ENCODE measurements at regions not wholly inside any gene's neighbourhood (a gene's known extent, or its start where the extent isn't known, plus 50 kb on each side); places are given as distances from the start of the nearest gene placed in this dataset.

DNA sequence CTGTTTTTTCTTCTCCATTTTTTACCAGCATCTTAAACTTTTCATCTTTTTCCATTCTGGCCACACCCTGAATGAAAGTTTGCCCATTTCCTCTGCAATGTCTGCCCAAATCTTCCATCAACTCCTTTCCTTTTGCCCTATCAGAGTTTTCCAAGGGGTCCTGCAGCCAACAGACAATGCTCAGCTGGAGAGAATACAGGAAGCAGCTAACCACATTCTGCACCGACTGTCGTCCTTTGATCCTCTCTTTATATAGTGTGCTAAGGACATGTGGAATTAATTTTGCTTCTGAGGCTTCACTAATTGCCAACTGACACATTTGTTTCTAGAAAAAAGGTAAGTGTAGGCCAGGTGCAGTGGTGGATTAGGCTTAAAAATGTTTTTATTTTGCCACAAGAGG lies 50.5 kb upstream of the DLX2 start:
- no peak for DNase-seq

DNA sequence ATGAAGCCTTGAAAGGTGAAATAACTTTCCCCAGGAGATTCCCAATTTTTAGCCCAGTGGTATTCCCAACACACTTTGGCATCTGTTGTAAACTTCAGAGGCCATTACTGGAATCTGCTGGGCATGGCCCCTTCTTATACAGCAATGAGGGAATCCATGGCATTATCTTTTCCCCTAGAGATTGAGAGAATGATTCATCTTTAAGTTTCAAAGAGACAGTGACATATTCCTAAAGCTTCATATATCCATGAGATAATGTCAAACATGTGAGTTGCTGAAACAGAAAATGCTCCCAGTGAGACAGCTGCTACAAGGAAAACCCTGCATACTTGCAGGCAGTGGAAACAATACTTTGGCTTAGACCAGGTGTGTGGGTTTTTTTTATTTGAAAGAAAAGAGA lies 51.1 kb upstream of the DLX2 start:
- DNase-seq = no peak

DNA sequence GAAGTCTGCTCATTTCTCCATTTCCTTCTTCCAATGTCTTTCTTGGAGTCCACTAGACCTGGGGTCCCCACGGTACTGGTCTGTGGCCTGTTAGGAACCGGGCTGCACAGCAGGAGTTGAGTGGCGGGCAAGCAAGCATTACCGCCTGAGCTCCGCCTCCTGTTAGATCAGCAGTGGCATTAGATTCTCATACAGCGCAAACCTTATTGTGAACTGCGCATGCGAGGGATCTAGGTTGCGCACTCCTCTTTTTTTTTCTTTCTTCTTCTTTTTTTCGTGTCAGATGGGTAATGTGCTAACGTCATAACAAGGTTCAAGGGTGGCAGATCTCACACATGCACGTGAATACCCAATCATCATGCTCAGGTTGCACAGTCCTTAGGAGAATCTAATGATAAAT lies 53.1 kb upstream of the DLX2 start:
- DNase-seq = no peak

DNA sequence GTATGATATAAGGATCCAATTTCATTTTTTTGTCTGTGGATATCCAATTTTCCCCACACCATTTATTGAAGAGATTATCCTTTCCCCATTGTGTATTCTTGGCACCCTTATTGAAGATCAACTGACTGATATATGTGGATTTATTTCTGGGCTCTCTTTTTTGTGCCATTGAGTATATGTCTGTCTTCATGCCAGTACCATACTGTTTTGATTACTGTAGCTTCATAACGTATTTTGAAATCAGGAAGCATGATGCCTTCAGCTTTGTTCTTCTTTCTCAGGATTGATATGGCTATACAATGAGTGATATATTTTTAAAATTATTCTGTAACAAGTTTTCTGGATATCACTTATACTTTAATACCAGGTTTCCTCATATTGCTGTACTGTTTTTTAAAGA lies 58.1 kb upstream of the DLX2 start:
- no peak for DNase-seq

DNA sequence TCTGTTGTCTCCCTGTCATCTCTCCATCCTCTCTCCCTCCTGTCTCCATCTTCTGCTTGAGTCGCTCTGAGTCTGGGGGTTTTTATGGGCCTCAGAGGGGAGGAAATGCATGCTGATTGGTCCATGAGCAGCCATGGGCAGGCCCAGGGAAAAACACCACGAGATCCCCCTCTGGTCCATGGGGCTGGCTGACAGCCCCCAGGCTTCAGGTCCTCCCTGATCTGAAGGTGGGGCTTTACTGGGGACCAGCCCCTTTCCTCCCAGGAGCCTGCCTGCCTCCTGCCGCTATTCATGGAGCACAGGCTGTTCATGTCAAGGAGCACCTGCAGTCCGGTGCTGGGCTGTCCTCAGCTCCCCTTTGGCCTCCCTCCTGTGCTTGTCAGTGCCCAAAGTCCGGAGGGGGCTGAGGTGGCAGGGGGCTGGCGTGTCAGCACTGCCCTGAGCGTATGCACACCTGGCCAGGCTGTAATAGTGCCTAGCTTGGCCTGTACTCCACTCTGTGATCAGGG lies 59.6 kb upstream of the DLX2 start:
- DNase-seq = no peak

DNA sequence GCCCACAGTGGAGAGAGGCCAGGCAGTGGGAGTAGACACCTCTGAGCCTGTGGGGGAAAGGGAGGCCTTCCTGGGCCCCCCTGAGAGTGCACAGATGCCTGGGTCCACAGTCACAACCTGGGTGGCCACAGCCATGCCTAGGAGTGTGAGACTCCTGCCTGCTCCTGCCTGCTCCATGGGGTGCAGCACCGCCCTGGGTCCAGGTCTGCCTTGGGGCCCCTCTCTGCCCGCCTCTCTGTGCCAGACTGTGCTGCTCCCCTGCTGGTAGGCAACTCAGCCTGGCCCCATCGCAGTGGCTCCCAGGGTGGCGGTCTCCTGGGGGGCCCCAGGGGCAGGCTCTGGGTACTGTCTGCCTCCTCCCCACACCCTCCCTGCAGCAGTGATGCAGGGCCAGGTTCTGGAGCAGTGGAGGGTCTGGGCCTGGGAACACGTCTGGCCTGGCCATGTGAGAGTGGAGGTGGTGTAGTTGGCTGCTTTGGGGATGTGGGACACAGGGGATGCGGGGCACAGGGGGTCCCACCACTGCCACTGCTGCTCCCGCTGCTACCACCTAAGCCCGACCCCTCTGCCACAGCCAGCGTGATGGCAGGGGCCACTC lies 60.1 kb upstream of the DLX2 start:
- no peak for DNase-seq

DNA sequence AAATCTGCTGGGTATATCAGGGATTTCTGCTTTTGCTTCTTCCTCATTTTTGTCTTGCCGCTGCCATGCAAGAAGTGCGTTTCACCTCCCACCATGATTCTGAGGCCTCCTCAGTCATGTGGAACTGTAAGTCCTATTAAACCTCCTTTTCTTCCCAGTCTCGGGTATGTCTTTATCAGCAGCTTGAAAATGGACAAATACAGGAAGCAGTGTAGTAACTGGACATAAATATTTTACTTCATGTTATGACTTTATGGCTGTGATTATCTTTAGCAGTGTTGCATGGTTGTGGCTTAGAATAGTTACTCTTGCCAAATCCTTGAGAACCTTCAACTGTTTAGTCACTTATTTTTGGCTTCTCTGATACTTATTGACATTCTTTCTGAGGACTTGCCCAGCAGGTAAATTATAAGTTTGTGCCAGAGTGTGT lies 66.2 kb upstream of the DLX2 start:
- no peak for DNase-seq

DNA sequence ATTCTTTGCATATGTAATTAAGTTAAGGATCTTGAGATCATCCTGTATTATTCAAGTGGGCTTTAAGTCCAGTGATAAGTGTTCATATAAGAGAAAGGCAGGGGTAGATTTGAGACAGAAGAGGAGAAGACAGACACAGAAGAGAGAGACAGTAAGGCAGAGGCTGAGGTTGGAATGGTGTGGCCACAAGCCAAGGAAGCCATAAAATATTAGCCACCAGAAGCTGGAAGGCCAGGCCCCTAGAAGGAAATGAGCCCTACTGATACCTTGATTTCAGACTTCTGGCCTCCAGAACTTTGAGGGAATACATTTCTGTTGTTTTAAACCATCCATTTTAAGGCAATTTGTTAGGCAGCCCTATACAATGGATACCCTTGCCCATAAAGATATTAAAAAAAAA lies 66.9 kb upstream of the DLX2 start:
- DNase-seq = no peak

DNA sequence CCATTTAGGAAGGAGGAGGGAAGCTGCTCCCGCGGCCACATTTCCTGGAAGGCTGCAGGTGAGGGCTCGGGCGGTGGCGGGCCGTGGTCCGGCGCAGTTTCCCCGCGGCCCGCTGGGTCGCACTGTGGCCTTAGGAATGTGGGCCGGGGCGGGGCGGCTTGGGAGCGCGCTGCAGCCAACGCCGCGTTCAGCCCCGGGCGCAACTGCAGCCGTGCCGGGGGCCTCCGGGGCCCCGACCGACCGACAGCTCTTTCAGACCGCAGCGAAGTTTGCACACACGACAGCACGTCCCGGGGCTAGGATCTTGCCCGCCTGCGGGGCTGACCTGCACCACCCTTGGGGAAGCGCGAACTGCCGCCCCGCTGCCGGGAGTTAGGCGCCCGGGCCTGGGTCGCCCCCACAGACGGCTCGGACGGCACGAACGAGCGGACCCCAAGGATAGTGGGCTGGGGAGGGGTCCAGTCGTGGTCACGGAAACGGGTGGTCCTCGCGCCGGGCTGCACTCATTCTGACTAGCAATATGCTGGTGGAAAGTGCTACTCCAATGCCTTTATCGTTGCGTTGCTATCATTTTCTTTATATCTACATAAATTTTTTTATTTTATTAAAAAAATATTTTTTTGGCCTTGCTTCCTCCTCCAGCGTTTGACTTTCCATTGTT lies 69.9 kb upstream of the DLX2 start:
- peak; percentile 72 for DNase-seq

DNA sequence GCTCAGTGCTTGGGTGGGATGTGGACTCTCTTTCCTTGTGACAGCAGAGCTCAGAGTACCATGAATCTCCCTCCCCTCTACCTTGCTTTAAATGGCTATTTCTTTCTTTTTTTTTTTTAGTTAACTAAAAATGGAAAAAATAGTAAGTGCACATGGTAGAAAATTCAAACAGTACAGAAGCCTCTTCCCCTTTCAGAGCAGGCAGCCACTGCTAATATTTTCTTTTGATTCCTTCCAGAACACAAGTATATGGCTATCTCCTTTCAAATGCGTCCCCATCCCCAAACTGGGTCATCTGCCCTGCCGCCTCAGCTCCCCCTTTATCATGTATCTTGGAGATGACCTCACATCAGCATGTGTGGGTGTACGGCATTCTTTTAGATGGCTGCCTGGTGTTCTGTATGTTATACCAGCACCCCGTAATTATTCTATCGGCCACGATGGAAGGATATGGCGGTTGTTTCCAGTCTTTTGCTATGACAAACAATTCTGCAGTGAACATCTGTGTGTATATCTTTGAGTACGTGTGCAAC lies 70.5 kb upstream of the DLX2 start:
- no peak for DNase-seq

DNA sequence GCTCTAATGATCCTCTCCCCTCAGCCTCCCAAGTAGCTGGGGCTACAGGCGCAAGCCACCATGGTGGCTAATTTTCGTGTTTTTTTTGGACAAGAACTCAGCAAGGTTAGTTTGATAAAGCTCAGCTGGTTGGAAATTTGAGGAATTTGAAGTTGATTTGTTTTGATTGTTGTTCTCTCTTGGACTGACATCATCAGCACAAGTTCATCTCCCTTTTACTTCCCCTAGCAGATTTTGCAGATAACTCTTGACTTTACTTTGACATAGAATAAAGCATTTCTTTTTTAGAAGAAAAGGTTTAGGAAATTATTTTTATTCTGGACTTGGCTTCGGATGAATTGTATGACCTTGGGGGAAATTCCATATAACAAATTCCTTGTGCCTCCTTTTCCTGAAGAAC lies 74.9 kb upstream of the DLX2 start:
- no peak for DNase-seq

DNA sequence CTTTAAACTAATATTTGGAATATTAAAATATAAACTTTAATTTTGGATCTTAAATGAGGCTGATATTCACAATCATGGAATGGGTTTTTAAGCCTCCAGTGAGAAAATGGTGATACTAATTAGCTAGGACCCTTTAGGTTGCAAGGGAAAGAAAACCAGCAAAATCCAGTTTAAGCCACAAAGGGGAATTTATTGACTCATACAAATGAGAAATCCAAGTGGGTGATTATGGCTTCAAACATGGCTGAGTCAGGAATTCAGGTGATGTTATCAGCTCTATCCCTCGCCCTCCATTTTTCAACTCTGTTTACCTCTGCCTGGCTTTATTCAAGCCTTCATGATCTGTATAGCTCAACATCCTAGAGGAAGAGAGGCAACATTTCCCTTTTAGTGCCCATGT lies 75.3 kb upstream of the DLX2 start:
- DNase-seq = no peak

DNA sequence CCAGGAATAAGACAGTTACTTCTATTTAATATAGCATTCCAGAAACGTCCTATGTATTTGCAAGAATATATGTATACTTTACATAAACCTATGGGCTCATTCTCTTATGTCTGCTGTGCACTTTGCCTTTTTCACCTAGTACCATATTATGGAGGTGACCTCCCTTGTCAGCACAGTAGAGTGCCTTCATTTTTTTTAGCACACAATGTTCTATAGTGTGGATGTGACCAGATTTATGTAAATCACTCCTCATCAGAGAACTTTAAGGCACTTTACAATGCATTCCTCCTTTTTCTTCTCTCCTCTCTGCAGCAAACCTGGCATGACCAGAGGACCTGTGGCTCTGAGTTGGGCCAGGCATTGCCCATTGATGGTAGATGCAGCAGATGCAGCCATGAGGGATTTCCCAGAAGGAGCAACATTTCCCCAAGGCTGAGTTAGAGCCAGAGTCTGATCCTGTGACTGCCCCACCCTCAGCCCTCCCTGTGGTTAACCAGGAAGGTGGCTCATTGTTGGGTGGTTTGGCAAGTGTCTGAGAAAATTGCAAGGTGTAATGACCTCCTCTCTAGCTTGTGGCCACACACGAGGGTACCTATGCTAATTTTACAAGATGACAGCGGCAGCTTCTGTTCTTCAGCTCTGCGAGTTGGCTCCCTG lies 76.5 kb upstream of the DLX2 start:
- DNase-seq = no peak

DNA sequence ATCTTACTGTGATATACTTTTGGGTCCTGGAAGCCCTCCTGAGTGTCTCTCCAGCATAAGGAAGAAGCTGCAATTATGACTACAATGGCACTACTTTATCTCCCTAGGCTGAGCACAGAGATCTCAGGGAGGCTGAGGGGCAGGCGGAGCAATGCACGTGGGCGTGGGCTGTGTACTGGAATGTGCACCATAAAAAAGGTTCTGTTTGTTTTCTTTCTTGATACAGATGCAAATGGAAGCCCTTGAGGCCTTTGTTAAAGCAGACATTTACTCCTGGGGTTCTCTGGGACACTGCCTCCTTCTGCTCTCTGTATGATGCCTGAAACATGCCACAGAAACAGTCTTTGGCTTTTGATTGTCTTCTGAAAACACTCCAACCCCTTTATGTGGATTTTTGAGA lies 79.1 kb upstream of the DLX2 start:
- no peak for DNase-seq

DNA sequence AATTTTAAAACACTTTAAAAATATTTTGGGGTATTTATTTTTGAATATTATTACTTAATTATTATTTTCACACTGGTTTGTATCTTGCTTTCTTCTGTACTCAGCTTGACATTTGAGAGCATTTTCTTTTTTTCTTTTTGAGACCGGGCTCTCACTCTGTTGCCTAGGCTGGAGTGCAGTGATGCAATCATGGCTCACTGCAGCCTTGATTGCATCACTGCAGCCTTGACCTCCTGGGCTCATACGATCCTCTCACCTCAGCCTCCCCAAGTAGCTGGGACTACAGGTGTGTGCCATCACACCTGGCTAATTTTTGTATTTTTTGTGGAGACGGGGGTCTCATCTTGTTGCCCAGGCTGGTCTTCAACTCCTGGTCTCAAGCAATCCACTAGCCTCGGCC lies 79.9 kb upstream of the DLX2 start:
- DNase-seq = no peak

DNA sequence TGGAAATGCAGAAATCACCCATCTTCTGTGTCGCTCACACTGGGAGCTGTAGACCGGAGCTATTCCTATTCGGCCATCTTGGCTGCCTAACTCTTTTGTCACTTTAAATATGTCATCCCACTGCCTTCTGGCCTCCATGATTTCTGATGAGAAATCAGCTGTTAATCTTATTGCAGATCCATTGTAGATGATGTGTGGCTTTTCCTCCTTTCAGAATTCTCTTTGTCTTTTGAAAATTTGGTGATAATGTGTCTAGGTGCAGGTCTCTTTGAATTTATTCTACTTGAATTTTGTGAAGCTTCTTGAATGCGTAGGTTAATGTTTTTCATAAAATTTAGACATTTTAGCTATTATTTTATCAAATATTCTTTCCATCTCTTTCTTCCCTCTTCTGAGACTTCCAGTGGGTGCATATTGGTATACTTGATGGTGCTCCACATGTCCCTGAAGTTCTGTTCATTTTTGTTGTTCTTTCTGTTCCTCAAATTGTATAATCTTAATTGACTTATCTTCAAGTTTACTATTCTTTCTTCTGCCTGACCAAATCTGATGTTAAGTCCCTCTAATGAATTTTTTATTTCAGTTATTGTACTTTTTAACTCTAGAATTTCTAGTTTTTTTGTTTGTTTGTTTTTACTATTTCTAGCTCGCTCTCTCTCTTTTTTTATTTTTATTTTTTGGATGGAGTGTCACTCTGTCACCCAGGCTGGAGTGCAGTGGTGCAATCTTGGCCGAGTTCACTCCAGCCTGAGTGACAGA lies 90.8 kb upstream of the DLX2 start:
- DNase-seq = no peak

DNA sequence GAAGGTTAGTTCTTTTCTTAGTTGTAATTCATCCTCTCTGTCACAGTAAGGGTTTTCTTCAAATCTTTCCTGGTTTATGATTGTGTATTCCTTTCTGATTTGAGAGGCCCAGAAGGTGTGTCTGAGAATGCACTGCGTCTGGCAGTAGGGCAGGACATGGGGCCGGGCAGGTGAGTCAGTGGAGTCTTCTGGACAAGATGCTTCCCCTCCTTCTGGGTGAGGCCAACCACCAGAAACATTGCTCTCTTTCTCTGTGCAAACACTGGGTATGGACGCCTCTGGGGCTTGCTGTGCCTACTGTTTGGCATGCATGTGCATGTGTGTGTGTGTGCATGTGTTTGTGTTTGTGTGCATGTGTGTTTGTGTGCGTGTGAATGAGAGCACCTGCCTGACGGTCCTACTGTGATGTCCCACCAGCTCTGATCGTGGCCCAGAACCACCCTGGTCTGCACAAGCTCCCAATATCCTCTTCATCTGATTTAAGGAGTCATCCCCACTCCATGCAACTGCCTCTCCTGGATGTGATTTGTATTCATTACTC lies 93.2 kb upstream of the DLX2 start:
- DNase-seq = no peak

DNA sequence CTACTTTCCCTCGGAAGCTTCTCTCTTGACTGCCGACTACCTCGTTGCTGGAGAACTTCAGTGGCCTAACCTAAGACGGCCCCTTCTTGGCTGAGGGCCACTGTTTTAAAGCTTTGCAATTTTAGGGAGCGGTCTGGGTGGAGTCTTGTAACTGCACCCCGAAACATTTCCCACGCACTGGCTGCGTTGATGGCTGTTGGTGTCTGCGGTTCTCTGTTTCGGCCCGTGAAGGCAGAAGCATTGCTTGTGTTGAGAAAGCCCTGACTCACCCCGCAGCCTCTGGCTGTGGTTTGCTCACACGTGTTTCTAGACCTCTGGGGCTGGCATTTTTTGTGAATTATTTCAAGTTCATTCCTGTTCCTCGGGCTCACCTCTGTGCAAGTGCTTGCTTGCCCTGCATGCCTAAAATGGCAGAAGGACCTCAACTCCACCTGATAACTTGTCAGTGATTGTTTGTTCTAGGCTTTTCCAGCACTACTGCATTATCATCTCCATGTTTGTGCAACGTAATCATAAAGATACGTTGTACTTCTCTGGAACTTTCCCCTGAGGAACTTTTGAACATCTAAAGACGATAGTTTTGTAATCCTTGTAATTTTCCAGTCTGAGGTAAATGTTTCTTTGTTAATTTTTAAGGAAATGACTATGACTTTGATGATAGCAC lies 94.2 kb upstream of the DLX2 start:
- peak; percentile 25 for DNase-seq

DNA sequence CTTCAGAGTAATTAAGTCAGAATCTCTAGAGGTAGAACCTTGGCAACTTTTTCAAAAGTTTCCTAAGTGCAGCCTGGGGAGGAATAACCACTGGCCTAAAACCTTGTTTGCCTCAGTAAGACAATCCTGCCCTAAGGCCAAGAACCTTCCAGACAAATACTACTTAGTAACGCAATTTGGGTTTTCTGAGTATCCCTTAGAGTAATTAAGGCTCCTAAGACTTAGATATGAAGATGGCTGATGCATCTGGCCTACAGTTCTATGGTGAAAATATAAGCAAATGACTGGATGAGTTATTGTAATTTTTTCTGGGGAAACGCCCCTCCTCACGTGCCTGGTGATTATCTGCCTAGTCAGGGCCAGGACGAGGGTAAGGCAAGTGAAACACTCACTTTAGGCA lies 95.7 kb upstream of the DLX2 start:
- no peak for DNase-seq

DNA sequence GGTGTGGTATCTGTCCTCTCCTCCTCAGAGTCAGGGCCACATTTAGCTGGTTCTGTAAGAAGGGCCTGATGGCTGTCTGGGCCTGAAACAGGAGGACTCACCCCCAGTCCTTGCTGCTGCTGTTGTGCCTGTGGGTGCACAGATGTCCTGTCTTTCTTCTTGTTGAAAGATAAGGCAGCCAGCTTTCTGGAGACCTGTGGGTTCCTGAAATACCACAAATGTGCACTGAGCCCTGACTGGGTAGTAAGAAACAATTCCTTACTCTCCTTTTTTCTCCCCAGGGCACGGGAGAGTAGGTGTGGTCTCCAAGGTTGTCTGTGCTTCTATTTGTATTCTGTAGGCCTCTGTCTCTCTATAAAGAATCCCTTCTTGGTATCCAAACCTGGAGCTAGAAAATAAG lies 96.2 kb upstream of the DLX2 start:
- no peak for DNase-seq

DNA sequence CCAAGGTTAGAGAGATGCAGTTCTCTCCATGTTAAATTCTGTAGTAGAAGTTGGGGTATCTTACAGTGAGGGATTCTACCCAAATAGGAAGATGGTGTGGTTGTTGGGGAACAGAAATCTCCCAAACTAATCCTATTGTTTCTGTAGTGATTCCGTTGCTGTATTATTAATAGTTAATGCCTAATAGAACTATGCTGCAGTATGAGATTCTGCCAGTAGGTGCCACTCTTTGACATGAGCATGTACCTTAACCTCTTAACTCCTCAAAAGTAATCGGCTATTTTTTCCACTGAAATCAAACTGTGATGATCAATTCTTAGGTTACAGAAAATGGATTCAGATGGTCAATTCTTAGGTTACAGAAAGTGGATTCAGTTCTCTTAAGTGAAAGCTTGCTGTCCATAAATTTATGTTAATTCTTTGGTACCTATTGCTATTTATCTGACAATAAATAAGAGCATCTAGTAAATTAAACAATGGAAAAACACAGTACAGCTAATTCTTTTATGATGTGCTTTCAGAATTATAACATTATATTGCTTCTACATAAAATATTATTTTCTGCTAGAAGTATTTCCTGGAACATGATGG lies 97.9 kb upstream of the DLX2 start:
- no peak for DNase-seq

DNA sequence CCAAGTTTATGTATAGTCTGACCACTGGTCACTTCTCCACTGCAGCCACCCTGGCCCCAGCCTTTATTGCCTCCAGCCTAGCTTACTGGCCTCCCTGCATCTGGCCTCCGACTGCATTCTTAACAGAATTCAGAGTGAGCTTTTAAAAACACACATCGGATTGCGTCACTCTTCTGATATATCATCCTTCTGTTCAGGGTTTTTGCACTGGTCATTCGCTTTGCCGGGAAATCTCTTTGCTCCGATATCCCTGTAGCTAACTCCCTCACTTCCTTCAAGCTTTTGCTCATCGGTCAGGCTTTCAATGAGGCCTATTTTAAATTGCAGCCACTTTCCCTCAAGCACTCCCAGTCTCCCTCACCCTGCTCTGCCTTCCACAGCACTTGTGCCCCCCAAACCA lies 101.6 kb upstream of the DLX2 start:
- no peak for DNase-seq

All from stimulated activated CD4-positive, alpha-beta T cell treated with anti-CD3 and anti-CD28 coated beads, Interleukin-4, amount 100 ng/mL, for 1 hour (primary cell).